RCC 7860 (cell line): ENCODE measurements at regions not wholly inside any gene's neighbourhood (a gene's known extent, or its start where the extent isn't known, plus 50 kb on each side); places are given as distances from the start of the nearest gene placed in this dataset.

Experiments used
- DNase-seq: peaks from one replicate; pipeline ENCODE4 v3.0.0-alpha.2; 2015; ENCODE audit warnings: low spot score
- FAIRE-seq: peaks from 2 replicates; lab custom pipeline; 2012; peaks lifted over from hg19 to GRCh38; lab: Jason Lieb, UNC

GRCh38 chr13:76466043-76466442, 420.2 kb downstream of the KCTD12 start:
- FAIRE-seq (no peak), DNase-seq (no peak)

- no peak for FAIRE-seq
- no peak for DNase-seq
Observed at GRCh38 chr13:76463314-76463713, 422.9 kb downstream of the KCTD12 start.

GRCh38 chr13:76461999-76462398, 424.2 kb downstream of the KCTD12 start:
- FAIRE-seq (no peak), DNase-seq (no peak)

GRCh38 chr13:76461484-76461883, 424.7 kb downstream of the KCTD12 start:
- DNase-seq (no peak), FAIRE-seq (no peak)

- DNase-seq (no peak), FAIRE-seq (no peak)
Observed at GRCh38 chr13:76459863-76460262, 426.3 kb downstream of the KCTD12 start.

- no peak for FAIRE-seq
- no peak for DNase-seq
Observed at GRCh38 chr13:76455960-76456359, 430.2 kb downstream of the KCTD12 start.

- DNase-seq (no peak), FAIRE-seq (no peak)
Observed at GRCh38 chr13:76454991-76455390, 431.2 kb downstream of the KCTD12 start.

- FAIRE-seq (no peak), DNase-seq (no peak)
Observed at GRCh38 chr13:76449716-76450115, 436.5 kb downstream of the KCTD12 start.

- FAIRE-seq (no peak), DNase-seq (no peak)
Observed at GRCh38 chr13:76446191-76446590, 440.0 kb downstream of the KCTD12 start.

GRCh38 chr13:76440568-76440967, 445.6 kb downstream of the KCTD12 start:
- DNase-seq (no peak), FAIRE-seq (no peak)

- FAIRE-seq = no peak
- no peak for DNase-seq
Observed at GRCh38 chr13:76439546-76439945, 446.7 kb downstream of the KCTD12 start.

- DNase-seq = no peak
- FAIRE-seq = no peak
Observed at GRCh38 chr13:76438050-76438449, 448.2 kb downstream of the KCTD12 start.

GRCh38 chr13:76425935-76426334, 460.3 kb downstream of the KCTD12 start:
- FAIRE-seq = no peak
- no peak for DNase-seq

GRCh38 chr13:76421011-76421410, 465.2 kb downstream of the KCTD12 start:
- FAIRE-seq = no peak
- no peak for DNase-seq

- DNase-seq = no peak
Observed at GRCh38 chr13:76418404-76418803, 467.8 kb downstream of the KCTD12 start.

GRCh38 chr13:76414320-76414719, 471.9 kb downstream of the KCTD12 start:
- FAIRE-seq (no peak), DNase-seq (no peak)

More at GRCh38 chr13:76418404-76418803, 467.8 kb downstream of the KCTD12 start:
- no peak for FAIRE-seq

GRCh38 chr13:76406243-76406642, 480.0 kb downstream of the KCTD12 start:
- DNase-seq (no peak), FAIRE-seq (no peak)

- FAIRE-seq = no peak
- no peak for DNase-seq
Observed at GRCh38 chr13:76398425-76398824, 487.8 kb downstream of the KCTD12 start.

GRCh38 chr13:76397413-76397812, 488.8 kb downstream of the KCTD12 start:
- no peak for DNase-seq
- FAIRE-seq = no peak

- no peak for FAIRE-seq
- no peak for DNase-seq
Observed at GRCh38 chr13:76389321-76389720, 496.9 kb downstream of the KCTD12 start.

GRCh38 chr13:76387566-76387965, 498.6 kb downstream of the KCTD12 start:
- FAIRE-seq = no peak

GRCh38 chr13:76386321-76386720, 499.9 kb downstream of the KCTD12 start:
- DNase-seq (no peak), FAIRE-seq (no peak)

More at GRCh38 chr13:76387566-76387965, 498.6 kb downstream of the KCTD12 start:
- no peak for DNase-seq

GRCh38 chr13:76385586-76385985, 500.6 kb downstream of the KCTD12 start:
- FAIRE-seq = no peak
- DNase-seq = no peak
